Astrocyte of the spinal cord (primary cell): ENCODE measurements at regions not wholly inside any gene's neighbourhood (a gene's known extent, or its start where the extent isn't known, plus 50 kb on each side); places are given as distances from the start of the nearest gene placed in this dataset.
A peak's percentile ranks its signal among the peaks of the same experiment; 100 is the strongest.

Experiments
- DNase-seq: peaks from one replicate; pipeline ENCODE4 v3.0.0; 2011; ENCODE audit warnings: low read depth, low spot score
- H3K4me3 ChIP-seq: 2 replicates; pipeline ENCODE4 v1.5.1; 2011; ENCODE audit warnings: low read depth, mild to moderate bottlenecking, low read length, moderate library complexity
- CTCF ChIP-seq: IDR thresholded peaks from 2 replicates; pipeline ENCODE4 v1.5.1; 2012; ENCODE audit warnings: low read depth, mild to moderate bottlenecking, low read length, inconsistent platforms
- in situ Hi-C: cut with HindIII; loops from 2 replicates; pipeline ENCODE4 v1.10.0; 2017; ENCODE audit warnings: low sequenced_read_pairs

- DNase-seq = no peak
- in situ Hi-C loops = no loop called here
These were observed 98.1 kb upstream of the ZNF678 start for GRCh38 chr1:227465256-227465655.

GRCh38 chr1:227459977-227460376 is 103.4 kb upstream of the ZNF678 start:
- no peak for TF ChIP-seq CTCF
- no peak overlapping the region for H3K4me3 ChIP-seq
- in situ Hi-C loops = no loop called here
- DNase-seq = no peak

More at GRCh38 chr1:227465256-227465655, 98.1 kb upstream of the ZNF678 start:
- TF ChIP-seq CTCF = peak; percentile 2
- H3K4me3 ChIP-seq = no peak overlapping the region

GRCh38 chr1:227459326-227459841 is 104.0 kb upstream of the ZNF678 start:
- TF ChIP-seq CTCF = no peak
- no peak for DNase-seq
- in situ Hi-C loops = no loop called here
- no peak overlapping the region for H3K4me3 ChIP-seq

- H3K4me3 ChIP-seq = no peak overlapping the region
- no peak for DNase-seq
- no peak for TF ChIP-seq CTCF
- in situ Hi-C loops = no loop called here
These were observed 108.7 kb upstream of the ZNF678 start for GRCh38 chr1:227454686-227455085.

- no peak for DNase-seq
- no peak overlapping the region for H3K4me3 ChIP-seq
- in situ Hi-C loops = no loop called here
- no peak for TF ChIP-seq CTCF
These were observed 109.6 kb upstream of the ZNF678 start for GRCh38 chr1:227453631-227454355.

GRCh38 chr1:227451954-227452353 is 111.4 kb upstream of the ZNF678 start:
- no peak for DNase-seq
- TF ChIP-seq CTCF = no peak
- in situ Hi-C loops = no loop called here
- H3K4me3 ChIP-seq = no peak overlapping the region

- in situ Hi-C loops = no loop called here
- no peak for TF ChIP-seq CTCF
- no peak overlapping the region for H3K4me3 ChIP-seq
- DNase-seq = no peak
These were observed 112.3 kb upstream of the ZNF678 start for GRCh38 chr1:227451057-227451456.
